Middle frontal gyrus (tissue), 1 donor: ENCODE measurements at regions not wholly inside any gene's neighbourhood (a gene's known extent, or its start where the extent isn't known, plus 50 kb on each side); places are given as distances from the start of the nearest gene placed in this dataset.

Experiments
- DNase-seq: peaks from one replicate; pipeline ENCODE4 v3.0.0-alpha.2; 2015; ENCODE audit warnings: low spot score; ENCODE audit errors: extremely low spot score

GRCh38 chr2:239464166-239465016 is 63.6 kb upstream of the HDAC4 start:
- DNase-seq, result no peak

GRCh38 chr2:239463541-239464165 is 62.8 kb upstream of the HDAC4 start:
- no peak for DNase-seq

- no peak for DNase-seq
These were observed 62.1 kb upstream of the HDAC4 start for GRCh38 chr2:239462671-239463506.

DNA sequence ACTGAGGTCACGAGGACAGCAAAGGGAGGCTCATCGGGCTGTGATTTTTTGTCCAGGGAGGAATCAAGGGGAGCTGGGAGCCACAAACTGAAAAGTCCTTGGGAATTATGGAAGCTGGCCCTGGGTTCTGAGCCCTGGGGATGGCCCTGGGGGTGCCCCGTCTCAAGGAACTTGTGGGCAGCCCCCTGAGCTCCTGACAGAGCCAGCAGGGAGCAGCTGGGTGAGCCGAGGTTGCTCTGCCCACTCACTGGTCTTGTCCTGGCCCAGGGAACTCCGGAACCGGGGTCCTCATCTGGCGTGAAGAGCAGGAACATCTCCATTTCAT is 61.3 kb upstream of the HDAC4 start:
- DNase-seq, result no peak

DNA sequence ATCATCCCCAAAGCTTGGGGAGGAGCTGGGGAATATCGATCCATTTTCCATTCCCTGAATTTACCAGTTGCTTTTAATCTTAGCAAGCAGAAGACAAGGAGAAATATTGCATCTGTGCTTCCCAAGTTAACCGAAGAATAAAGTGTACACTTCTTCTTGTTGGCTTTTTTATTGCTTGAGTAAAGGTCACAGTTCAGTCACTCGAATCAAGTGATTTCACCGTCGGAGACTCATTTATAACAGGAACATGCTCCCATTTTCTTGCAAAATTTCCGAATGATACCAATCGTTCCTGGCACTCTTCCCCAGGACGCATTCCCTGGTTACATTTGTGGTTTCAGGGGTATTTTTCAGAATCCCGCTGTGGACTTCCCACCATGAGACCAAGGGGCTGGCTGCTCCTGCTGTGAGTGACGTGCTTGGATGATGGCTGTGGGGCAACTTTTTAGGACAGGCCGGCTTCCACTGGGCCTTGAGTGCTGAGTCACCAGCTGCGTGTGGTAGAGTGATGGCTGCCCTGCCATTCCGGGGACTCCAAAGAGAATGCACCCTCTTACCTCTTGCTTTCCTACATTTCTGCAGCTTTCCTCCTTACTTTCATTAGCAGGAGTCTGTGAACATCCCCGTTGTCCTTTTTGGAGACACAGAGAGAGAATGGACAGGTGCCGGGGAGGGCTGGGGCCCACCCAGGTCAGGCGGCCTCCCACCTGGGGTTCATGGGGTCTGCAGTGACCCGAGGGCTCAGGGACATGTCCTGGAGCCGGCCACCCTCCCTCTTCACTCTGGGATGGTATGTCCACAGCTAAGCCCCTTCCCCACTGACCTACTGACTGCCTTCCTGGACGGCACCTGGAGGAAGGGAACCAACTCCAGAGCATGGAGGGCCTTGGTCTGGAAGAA is 60.7 kb upstream of the HDAC4 start:
- no peak for DNase-seq

DNA sequence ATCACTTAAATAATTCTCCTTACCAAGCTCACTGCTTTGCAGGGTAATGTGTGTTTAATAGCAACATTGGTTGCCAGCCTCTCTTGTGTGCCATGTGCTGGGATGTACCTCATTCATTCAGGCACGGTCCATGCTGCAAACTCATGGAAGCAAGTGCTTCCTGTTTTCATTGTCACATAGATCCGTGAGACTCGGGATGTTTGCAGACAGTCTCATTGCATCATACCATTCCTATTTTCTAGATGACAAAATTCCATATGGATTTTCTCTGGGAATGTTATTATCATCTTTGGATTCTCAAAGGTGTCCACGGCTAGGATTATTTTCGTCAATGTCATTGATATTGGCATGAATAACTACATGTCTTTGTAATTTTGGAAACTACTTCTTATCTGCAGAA is 60.0 kb upstream of the HDAC4 start:
- no peak for DNase-seq

- no peak for DNase-seq
These were observed 58.8 kb upstream of the HDAC4 start for GRCh38 chr2:239459606-239460005.

DNA sequence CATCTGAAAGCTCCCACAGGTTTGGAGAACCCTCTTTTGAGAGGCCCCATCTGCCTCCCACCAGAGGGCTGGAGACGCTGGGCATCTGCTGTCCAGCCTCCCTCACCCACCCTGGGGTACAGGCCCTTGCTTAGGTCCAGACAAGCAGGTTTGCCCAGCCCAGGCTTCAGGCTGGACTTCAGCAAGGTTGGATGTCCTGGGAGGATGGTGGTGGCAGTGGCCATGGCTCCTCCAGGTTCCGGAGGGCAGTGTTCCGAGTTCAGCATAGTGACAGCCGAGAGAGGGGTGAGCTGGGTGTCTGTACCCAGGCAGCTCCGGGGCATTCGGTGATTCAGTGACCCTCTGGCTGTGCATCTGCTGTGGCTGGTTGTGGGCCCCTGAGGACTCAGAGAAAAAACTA is 58.2 kb upstream of the HDAC4 start:
- DNase-seq, result no peak

GRCh38 chr2:239457586-239458445 is 57.0 kb upstream of the HDAC4 start:
- no peak for DNase-seq

DNA sequence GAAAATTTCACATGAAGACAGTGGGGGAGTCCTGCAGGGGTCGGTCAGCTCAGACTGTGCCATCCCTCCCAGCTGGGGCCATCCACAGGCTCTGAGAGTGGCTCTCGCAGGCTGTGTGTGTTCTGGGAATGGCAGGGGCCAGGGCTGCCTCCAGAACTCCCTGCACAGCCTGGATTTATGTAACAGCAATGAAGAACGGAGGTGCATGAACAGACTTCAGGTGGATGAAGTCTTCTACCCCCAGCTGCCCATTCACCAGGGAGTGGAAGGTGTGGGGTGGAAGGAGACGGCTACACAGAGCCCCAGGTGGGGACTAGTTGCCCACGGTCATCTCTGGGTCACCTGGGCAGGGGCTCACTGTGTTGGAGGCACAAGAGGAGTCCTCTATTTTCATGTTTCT is 56.1 kb upstream of the HDAC4 start:
- DNase-seq, result no peak

- no peak for DNase-seq
These were observed 54.8 kb upstream of the HDAC4 start for GRCh38 chr2:239455436-239456203.

DNA sequence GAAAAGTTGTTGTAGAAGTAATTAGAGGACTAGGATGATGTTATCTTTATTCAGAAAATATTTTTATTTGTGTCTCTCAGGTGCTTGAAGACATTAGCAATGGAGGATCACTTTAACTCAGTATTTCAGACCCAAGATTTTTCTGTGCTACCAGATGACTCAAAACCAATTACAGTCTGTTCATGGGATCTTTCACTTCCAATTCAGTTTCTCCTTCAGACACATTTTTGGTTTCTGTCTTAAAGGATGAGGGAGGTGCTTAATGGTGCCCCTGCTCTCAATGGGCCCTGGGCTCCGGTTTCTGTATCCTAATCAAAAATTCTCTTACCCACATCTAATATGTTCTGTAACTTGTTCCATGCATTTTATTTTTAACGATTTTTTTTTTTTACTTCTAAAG is 53.7 kb upstream of the HDAC4 start:
- no peak for DNase-seq
